DMS 273 (cell line): ENCODE measurements at regions not wholly inside any gene's neighbourhood (a gene's known extent, or its start where the extent isn't known, plus 50 kb on each side); places are given as distances from the start of the nearest gene placed in this dataset.
A peak's percentile ranks its signal among the peaks of the same experiment; 100 is the strongest.

Experiments used
- DNase-seq: peaks from one replicate; lab custom pipeline; 2025; ENCODE audit not compliant: unreplicated experiment; lab: John Stamatoyannopoulos, UW

DNA sequence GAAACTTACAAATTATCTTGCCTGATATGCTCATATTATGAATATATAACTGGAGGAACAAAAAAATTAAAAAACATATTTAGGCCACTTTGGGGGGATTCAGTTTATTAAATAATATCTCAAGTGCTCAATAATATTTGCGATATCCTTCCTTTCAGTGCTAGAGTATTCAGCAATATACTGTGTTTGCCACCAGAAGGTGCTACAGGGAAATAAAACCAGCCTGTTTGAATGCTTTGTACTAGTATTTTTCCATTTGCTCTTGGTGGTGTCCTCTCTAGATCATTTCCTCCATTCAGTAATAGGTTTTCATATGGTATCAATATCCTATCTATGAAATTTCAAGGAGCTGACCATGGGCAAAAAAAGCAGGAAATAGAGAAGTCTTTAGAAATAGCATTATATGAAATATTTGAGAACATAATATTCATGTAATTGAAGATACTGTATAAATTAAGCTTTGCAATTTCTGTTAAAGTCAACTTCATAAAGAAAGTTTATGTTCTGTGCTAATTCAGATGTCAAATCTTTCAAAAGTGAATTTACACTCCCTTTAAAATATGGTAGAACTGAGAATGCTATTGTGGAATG lies 106.2 kb upstream of the NAV3 start:
- DNase-seq = peak; percentile 53

DNA sequence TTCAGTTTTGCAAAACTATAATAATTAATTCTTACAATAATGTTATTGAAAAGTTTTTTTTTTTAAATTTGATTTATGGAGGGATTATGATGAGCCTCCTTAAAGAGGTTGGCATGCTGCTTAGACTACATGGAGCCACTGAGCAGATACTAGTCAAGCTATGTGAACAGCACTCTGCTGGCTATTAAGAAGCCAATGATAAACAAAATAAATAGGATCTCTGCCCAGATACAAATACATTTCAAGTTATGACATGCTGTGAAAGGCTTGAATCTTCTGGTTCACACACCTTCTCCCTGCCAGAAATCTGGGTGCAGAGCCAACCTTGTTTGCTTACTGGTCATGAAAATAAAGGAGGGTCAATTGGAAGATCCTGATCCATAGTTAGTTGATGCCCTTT lies 107.4 kb upstream of the NAV3 start:
- no peak for DNase-seq

DNA sequence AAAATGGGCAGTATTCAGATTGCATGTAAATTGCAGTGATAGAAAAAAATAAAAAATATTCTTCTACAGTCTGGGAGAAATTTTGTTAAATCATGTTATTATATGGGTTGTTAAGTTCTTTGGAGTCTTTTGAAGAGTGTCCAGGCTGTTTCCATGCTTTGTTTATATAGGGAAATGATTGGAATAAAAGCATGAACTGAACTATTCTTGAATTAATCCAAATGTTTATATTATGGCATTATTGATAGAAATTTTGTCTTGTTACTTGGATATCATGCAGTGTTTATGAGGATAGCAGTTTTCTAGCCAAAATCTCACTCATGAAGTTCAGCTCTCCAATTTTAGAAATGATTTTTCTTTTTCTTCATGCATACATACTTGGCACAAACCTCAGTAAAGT lies 108.2 kb upstream of the NAV3 start:
- no peak for DNase-seq

DNA sequence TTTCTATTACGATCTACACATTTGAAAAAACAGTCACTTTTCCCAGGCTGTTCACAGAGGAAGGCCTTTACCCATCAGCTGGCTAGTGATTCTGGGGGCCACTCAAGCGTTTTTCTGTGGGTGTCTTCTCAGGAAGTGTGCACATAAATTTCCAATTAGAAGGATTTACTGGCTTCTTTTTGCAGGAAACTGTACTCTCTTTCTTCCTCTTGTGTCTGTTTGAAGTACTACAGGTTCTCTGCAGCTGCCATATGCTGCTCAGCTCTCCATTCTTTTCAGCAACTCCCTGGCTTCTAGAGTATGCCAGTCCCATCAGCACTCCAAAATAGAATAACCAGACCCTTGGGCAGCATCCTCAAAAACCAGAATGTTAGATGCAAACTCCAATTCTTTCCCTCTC lies 110.4 kb upstream of the NAV3 start:
- DNase-seq = peak; percentile 3

DNA sequence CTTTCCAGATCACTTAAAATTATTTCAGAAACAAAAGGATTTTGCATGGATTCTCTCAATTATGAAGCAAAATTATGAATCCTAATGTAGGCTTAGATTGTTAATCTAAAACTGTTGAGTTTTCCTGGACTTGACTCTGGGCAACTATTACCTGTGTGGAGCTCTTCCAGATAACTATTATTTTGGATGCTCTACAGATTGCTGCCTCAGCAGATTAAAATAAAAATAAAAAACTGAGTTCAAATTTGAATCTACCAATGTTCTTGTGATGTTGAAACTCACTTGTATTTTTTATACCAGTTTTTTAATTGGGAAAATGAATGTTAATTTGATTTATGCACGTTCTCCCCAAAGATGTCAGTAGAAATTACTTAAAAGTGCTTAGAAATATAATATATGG lies 120.5 kb upstream of the NAV3 start:
- no peak for DNase-seq

DNA sequence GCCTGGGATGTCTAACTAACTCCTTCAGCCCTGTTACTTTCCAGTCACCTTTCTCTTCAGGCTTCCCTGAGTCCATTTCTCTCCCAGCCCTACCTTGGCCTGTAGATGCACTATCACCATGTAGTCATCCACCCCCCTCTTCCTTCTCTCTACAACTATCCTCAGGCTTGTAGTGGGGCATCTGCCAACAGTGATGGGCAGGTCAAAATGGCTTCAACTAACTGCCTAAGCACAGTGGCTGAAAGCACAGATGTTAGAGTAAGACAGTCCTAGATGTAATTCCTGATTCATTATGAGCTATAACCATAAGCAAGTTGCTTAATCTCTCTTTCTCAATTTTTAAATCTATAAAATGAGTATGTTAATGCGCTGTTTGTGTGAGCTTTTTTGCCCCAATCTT lies 133.6 kb upstream of the NAV3 start:
- DNase-seq = no peak

DNA sequence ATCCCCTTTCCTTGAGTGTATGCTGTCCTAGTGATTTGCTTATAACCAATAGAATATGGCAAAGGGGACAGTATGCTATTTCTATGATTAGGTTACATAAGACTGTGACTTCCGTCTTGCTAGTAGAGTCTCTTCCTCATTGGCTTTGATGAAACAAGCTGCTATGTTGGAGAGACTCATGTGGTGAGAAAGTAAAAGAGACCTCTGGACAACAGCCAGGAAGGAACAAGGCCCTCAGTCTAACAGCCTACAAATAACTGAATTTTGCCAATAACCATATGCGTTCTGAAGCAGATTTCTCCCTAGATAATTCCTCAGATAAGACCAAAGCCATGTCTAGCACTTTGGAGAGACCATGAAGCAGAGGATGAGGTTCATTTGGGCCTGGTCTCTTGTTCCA lies 134.5 kb upstream of the NAV3 start:
- no peak for DNase-seq

DNA sequence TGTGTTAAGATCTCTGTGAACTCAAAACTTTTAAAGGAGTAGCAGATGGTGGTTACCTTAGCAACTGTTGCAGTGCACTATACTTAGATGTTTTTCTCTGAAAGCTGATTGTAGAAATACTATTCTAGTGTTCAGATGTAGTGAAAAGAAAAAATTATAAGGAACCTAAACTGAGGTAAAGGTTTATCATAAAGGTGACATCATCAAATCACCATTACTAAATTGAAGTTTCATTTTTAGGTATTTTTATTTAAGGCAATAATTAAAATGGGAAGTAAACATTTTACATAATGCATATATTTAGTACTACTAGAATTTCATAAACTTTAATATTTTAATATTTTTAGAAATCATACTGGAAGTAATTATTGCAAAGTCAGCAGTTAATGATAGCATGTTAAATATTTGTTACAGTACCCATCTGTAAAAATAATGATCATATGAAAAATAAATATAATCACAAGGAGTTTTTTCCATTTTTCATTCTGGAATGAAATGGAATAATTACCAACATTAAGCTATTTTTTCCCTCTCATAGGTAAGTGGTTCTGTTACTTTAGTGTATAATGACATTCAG lies 141.1 kb upstream of the NAV3 start:
- DNase-seq = peak; percentile 29

DNA sequence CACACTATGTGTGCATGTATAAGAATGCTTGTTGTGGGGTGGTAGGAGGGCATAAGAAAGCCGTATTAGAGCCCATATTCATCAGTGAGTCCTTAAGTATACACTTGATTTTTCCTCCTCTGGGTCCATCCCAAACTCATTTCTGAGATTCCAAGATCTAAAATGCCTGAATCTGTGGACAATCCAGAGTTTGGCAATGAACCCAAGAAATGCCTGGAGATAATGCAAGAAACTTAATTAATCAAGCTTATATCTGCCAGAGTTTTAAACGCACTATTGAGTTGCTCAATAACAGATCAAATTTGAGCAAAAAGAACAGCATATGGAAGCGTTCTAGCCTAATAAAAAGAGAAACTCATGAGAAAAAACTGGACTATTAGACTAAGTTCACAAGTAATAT lies 143.4 kb upstream of the NAV3 start:
- DNase-seq = no peak

DNA sequence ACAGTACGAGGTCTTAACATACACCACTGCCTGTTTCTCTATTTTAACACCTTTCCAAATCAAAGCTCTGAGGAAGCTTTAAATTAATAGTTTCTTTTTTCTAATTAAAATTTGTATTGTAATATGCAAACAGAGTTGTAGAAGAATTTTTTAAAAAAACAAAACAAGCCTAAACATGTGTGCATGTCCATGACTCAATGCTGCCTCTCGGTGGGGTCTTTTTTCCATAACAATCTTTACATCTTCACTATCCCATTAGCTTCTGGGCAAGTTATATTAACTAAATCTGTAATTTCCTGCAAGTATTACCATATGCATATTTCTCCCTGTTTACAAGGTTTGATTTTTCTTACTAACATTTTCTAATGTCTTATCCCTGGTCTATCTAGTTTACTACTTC lies 143.9 kb upstream of the NAV3 start:
- DNase-seq = peak; percentile 21

DNA sequence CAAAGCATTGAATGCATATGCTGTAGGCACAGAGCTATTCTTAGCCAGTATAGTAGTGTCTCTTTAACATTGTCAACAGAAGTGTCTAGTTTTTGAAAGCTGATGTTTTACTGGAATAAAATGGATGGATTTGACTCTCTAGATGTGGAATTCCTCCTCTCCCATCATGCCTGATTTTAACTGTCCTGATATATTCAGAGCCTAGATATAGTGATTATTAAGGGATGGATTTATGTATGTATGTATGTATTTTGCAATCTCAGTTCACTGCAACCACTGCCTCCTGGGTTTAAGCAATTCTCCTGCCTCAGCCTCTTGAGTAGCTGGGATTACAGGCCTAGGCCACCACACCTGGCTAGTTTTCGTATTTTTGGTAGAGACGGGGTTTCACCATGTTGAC lies 144.8 kb upstream of the NAV3 start:
- no peak for DNase-seq

DNA sequence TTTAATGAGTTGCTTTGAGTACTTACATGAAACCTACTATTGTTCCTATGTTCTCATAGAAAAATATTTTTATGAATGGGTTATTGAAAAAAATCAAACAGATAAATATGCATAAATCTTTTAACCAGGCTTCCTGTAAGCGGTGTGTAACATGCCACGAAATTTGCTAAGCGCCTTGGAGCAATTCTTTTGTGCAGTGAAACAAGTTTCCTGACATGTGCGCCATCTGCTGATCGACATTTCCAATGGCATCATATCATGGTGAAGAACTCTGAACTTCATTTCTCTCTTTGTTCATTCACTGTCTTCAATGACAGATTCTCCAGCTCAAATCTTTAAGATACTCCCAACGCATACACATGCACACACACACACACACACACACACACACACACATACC lies 145.6 kb upstream of the NAV3 start:
- peak; percentile 78 for DNase-seq

DNA sequence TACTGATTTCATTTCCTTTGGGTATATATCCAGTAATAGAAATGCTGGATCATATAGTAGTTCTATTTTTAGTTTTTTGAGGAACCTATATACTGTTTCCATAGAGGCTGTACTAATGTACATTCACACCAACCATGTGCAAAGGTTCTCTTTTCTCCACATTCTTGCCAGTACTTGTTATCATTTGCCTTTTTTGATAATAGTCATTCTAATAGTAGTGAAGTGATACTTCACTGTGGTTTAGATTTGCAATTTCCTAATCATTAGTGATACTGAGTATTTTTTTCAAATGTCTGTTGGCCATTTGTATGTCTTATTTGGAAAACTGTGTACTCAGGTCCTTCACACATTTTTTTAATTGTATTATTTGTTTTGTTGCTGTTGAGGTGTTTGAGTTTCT lies 148.2 kb upstream of the NAV3 start:
- no peak for DNase-seq

DNA sequence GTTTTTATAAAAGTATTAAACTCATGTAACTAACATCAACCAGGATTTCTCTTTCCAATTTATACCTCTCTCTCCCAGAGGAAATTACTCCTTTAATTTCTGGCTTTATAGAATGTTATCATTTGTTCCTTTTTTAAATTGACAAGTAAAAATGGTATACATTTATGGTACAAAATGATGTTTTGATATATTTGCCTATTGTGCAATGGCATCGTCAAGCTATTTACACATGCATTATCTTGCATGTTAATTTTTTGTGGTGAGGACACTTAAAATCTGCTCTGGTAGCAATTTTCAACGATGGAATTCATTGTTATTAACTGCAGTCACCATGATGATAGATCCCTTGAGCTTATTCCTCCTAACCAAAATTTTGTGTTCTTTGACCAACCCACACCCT lies 149.0 kb upstream of the NAV3 start:
- no peak for DNase-seq

DNA sequence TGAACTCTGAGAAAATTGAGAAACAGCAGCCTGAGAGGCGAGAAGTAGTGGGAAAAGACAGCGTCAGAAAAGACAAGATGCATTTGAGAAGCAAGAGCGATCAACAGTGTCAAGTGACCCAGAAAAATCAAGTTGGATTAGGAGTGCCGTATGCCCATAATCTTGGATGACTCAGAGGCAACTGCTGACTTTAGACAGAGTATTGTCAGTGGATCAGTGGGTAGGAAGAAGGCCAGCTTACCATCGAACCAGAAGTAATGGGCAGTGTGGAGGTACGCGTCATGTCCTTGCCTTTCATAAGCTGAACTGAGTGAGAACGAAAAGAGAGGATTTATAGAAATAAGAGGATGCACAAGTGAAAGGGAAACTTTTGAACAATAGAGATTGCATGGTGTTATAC lies 151.0 kb upstream of the NAV3 start:
- no peak for DNase-seq

DNA sequence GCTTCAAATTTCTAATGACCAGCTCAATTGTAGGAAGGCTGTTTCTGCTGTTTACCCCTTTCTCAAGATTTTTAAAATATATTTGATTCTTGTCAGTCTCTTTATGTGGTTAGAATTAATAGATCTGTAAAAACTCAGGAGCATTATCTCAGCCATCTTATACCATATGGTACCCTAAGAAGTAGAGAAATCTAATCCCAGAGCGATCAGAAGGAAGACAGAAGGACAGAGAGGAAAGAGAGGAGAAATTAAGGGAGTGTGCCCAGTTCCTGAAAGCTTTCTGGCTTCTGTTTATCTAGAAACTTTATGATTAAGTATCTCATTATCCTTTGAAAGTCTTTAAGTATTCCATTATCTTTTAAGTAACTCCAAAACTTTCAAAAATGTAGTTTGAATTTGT lies 152.1 kb upstream of the NAV3 start:
- peak; percentile 10 for DNase-seq

DNA sequence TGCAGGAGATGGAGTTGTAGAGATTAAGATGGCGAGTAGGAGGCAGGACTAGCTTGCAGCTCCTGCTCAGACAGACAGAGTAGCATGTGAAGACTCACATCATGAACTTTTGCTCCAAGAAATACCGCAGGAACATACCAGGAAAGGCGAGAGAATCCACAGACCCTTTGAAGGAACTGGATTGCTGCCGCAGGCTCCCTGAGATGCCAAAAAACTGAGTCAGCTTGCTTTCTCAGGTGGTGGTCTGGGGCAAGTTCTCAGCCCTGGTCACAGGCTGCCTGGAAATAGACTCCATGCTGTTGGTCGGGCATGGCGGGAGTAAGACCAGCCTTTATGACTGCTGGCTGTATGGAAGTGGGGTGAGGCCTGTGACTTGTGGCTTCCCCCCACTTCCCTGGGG lies 163.6 kb upstream of the NAV3 start:
- DNase-seq = no peak

DNA sequence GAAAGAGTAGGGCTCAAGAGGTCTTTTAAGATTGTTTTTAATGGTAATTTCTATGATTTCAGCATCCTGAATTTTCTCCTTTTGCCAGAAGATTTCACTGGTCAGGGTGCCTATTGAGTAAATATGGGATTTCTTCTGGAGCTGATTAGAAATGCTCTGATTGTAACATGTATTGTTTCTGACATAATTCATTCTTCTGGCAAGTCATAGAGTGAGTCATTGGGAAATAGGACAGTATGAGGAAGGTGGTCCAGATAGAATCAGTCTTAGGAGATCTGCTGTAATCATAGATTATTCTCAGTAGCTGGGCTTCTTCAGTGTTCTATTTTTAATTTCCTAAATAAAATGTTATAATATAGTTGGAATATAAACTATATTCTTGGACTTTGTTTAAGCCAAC lies 182.0 kb upstream of the NAV3 start:
- DNase-seq = no peak

DNA sequence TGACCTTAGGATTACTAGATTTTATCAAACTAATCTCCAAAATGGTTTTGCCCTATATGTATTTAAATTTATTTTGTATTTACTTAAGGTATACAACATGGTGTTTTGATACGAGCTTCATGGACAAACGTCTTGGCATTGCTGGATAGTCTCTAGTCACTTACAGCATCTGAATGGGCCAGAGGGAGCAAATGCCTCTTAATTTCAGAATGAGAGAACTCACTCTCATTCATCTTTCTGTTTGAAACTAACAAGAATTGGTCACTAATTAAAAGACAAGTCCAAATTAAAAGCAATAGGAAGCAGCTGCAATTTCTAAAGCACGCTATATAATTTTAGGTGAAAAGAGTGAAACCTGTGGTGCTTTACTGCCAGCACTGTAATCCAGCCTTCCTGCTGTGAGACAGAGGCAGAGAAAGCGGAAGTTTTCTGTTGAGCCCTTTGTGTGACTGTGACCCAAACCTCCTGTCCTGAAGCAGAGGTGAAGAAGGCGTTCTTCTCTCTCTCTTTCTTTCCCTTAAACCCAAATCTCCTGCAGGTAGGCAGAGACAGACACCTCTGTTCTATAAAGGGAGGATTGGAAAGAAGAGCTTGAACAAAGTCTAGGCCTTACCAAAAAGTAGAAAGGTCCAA lies 184.6 kb upstream of the NAV3 start:
- no peak for DNase-seq

DNA sequence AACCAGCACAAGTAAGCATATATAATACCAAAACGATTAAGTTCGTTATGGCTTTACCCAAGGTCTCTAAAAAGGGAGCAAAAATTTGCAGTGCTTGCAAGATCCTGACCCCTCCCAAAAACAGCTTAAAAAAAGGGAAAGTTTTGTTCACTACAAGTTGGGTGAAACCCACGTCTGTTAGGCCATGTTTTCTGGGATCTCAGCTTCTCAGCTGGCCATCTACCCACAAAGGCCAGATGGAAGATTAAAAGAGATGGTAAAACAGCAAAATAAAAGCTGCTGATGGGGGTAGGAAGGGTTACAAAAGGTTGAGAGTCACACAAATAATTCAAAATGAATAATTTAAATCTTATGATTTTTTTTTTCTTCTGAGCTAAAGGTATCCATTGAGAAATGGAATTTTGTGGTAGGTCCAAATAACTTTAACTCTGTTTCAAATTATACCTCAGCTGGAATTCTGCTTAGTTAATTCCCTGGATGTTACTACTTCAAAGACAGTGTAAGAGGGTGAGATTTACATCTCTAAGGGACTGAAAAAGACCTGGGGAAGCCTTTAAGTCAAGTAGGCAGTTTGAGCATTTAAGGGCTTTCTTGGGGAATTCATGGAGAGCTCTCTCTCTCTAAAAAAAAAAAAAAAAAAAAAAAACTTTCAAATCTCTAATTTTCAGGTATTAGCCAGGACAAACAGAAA lies 185.6 kb upstream of the NAV3 start:
- DNase-seq = peak; percentile 5

DNA sequence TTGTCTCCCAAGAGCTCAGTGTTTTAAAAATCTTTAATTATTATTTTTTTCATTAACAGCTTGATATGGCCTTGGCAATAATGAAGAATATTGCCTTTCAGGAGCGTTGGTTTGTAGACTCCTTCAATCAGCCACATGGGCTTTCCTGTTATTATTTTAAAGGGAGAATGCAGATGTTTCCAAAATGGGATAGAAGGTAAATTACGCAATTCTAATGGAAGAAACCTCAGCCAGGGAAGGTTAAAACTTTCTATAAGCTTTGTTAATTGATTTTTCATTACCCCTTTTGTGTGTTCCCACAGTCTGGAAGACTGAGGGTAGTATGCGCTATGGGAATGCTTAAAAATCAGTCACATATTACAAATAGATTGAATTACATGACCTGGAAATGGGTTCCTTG lies 188.4 kb upstream of the NAV3 start:
- no peak for DNase-seq

DNA sequence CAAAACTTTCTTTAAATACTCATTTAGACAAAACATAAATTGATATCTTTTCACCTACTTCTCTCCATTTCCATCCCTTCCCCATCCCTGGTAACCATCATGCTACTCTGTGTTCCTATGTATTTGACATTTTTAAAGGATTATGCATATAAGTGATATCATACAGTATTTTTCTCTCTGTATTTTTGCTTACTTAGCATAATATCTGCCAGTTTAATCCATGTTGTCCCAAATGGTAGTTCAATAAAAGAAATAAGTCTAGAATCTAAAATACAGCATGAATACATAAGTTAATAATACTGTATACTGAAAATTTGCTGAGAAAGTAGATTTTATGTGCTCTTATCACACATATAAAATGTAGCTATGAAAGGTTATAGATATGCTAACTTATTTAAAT lies 190.3 kb upstream of the NAV3 start:
- DNase-seq = no peak
